HAP-1 (cell line): ENCODE measurements at regions not wholly inside any gene's neighbourhood (a gene's known extent, or its start where the extent isn't known, plus 50 kb on each side); places are given as distances from the start of the nearest gene placed in this dataset.
"Not testable (repeated sequence)": the region's sequence is repeated elsewhere in the genome, so short reads cannot be mapped to it uniquely, and the experiment has no call there.

Source experiments
- DNase-seq, 2 experiments: peaks; one replicate each; pipeline ENCODE4 v3.0.0-alpha.2; 2016 to 2020; ENCODE audit warnings: low spot score in 2 of 2
- H3K27me3 ChIP-seq: fragments of 250-450 bp; sonication (Bioruptor Pico); 2 replicates; pipeline ENCODE4 v1.5.1; 2020; ENCODE audit warnings: low read depth, mild to moderate bottlenecking, moderate library complexity
- H3K36me3 ChIP-seq: fragments of 250-450 bp; sonication (Bioruptor Pico); replicated peaks from 2 replicates; pipeline ENCODE4 v1.5.1; 2020; ENCODE audit warnings: mild to moderate bottlenecking
- H3K4me1 ChIP-seq: fragments of 250-450 bp; sonication (Bioruptor Pico); 2 replicates; pipeline ENCODE4 v1.5.1; 2020; ENCODE audit warnings: mild to moderate bottlenecking
- H3K4me3 ChIP-seq: fragments of 250-450 bp; sonication (Bioruptor Pico); 2 replicates; pipeline ENCODE4 v1.5.1; 2020; ENCODE audit warnings: mild to moderate bottlenecking, moderate library complexity
- H3K9me3 ChIP-seq: fragments of 250-450 bp; sonication (Bioruptor Pico); 2 replicates; pipeline ENCODE4 v1.5.1; 2020; ENCODE audit warnings: mild to moderate bottlenecking, moderate library complexity
- in situ Hi-C: fragments of 300-500 bp; cut with MboI; formaldehyde crosslinking; loops from 3 replicates; pipeline ENCODE4 v1.14.3; 2020; ENCODE audit warnings: low sequenced_read_pairs, inconsistent platforms, mixed read lengths

- Histone ChIP-seq H3K4me3 (no peak overlapping the region), H3K4me1 (peaks cover 8% of the 10 kb centered on the region), H3K36me3 (no peaks in the 10 kb centered on the region), H3K27me3 (no peaks in the 10 kb centered on the region), H3K9me3 (no peaks in the 10 kb centered on the region)
- in situ Hi-C loops, result no loop called here
- no peak for DNase-seq
Observed at GRCh38 chr3:125645616-125646015, 50.3 kb upstream of the OSBPL11 start.

GRCh38 chr3:125646581-125646980 is 51.3 kb upstream of the OSBPL11 start:
- peaks cover 8% of the 10 kb centered on the region for H3K4me1 ChIP-seq
- H3K9me3 ChIP-seq, result no peaks in the 10 kb centered on the region
- DNase-seq, result no peak
- no peak overlapping the region for H3K4me3 ChIP-seq
- in situ Hi-C loops, result no loop called here
- H3K27me3 ChIP-seq, result no peaks in the 10 kb centered on the region
- H3K36me3 ChIP-seq, result no peaks in the 10 kb centered on the region

DNA sequence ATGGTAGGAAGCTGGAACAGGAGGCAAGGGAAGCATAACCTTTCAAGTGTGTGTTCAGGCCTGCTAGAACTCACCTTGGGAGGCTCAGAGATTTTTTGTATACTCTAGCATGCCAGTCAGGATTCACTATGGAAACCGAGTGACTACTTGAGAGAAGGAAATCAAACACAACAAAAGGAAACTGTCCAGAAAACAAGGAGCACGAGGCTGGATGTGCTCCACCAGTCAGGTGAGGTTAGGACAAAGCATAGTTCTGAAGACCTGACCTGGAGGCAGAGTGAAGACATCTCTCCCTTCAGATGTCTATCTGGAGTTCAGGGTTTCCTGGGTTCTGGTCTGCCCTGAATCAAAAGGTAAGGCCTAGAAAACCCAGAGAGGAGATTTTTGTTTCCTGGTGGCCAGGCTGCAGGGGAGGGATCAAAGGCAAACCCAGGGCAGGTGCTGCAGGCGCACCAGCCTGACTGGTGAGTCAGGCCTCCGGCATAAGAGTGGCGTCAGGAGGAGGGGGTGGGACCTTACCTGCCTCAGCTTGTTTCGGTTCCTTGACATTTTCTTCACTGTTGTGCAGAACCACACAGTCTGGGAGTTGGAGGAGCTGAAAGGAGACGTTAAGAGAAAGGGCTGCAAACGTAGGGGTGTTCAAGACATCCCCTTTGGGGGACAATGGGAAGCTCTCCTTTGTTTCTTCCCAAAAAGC is 52.2 kb upstream of the OSBPL11 start:
- DNase-seq, result no peak

GRCh38 chr3:125651244-125651643 is 55.9 kb upstream of the OSBPL11 start:
- DNase-seq, result no peak
- Histone ChIP-seq H3K4me1 (no peaks in the 10 kb centered on the region), H3K27me3 (no peaks in the 10 kb centered on the region), H3K4me3 (no peak overlapping the region), H3K36me3 (no peaks in the 10 kb centered on the region), H3K9me3 (no peaks in the 10 kb centered on the region)
- in situ Hi-C loops, result no loop called here

More for the DNA sequence above, 52.2 kb upstream of the OSBPL11 start:
- in situ Hi-C loops, result no loop called here
- Histone ChIP-seq H3K9me3 (no peaks in the 10 kb centered on the region), H3K4me1 (peaks cover 8% of the 10 kb centered on the region), H3K27me3 (no peaks in the 10 kb centered on the region), H3K4me3 (no peak overlapping the region), H3K36me3 (no peaks in the 10 kb centered on the region)

GRCh38 chr3:125652349-125652748 is 57.1 kb upstream of the OSBPL11 start:
- Histone ChIP-seq H3K36me3 (no peaks in the 10 kb centered on the region), H3K4me1 (no peaks in the 10 kb centered on the region), H3K27me3 (no peaks in the 10 kb centered on the region), H3K4me3 (no peak overlapping the region), H3K9me3 (no peaks in the 10 kb centered on the region)
- in situ Hi-C loops, result no loop called here
- DNase-seq, result no peak

- no peaks in the 10 kb centered on the region for H3K4me1 ChIP-seq
- H3K9me3 ChIP-seq, result no peaks in the 10 kb centered on the region
- DNase-seq, result no peak
- H3K27me3 ChIP-seq, result no peaks in the 10 kb centered on the region
- H3K4me3 ChIP-seq, result no peak overlapping the region
- in situ Hi-C loops, result no loop called here
- H3K36me3 ChIP-seq, result no peaks in the 10 kb centered on the region
Observed at GRCh38 chr3:125654526-125654925, 59.2 kb upstream of the OSBPL11 start.

GRCh38 chr3:125662675-125663074 is 67.4 kb upstream of the OSBPL11 start:
- Histone ChIP-seq H3K4me1 (no peaks in the 10 kb centered on the region), H3K4me3 (no peak overlapping the region), H3K36me3 (no peaks in the 10 kb centered on the region), H3K9me3 (no peaks in the 10 kb centered on the region), H3K27me3 (no peaks in the 10 kb centered on the region)
- in situ Hi-C loops, result no loop called here
- no peak for DNase-seq

- Histone ChIP-seq H3K27me3 (no peaks in the 10 kb centered on the region), H3K9me3 (no peaks in the 10 kb centered on the region), H3K4me3 (no peak overlapping the region), H3K36me3 (no peaks in the 10 kb centered on the region), H3K4me1 (peaks cover 8% of the 10 kb centered on the region)
- in situ Hi-C loops, result no loop called here
- DNase-seq, result peak in 1 of 2 experiments; percentile 55
Observed at GRCh38 chr3:125670352-125670751, 75.1 kb upstream of the OSBPL11 start.

DNA sequence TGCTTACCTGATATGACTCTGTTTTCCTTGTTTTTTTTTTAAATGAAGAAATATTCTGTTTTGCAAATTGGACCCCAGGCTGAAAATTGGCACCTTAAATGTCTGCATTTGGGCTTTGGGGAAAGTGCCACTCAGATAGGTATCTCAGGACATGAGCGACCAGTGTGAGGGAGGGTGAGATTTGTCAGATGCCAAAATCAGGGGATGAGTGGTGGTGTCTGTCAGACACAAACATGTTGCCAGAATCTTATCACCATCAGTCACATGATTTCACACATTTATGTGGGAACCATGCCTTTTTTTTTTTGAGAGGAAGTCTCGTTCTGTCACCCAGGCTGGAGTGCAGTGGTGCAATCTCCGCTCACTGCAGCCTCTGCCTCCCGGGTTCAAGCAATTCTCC is 75.6 kb upstream of the OSBPL11 start:
- Histone ChIP-seq H3K4me3 (no peak overlapping the region), H3K36me3 (no peaks in the 10 kb centered on the region), H3K4me1 (peaks cover 8% of the 10 kb centered on the region), H3K9me3 (no peaks in the 10 kb centered on the region), H3K27me3 (no peaks in the 10 kb centered on the region)
- no peak for DNase-seq
- in situ Hi-C loops, result no loop called here

DNA sequence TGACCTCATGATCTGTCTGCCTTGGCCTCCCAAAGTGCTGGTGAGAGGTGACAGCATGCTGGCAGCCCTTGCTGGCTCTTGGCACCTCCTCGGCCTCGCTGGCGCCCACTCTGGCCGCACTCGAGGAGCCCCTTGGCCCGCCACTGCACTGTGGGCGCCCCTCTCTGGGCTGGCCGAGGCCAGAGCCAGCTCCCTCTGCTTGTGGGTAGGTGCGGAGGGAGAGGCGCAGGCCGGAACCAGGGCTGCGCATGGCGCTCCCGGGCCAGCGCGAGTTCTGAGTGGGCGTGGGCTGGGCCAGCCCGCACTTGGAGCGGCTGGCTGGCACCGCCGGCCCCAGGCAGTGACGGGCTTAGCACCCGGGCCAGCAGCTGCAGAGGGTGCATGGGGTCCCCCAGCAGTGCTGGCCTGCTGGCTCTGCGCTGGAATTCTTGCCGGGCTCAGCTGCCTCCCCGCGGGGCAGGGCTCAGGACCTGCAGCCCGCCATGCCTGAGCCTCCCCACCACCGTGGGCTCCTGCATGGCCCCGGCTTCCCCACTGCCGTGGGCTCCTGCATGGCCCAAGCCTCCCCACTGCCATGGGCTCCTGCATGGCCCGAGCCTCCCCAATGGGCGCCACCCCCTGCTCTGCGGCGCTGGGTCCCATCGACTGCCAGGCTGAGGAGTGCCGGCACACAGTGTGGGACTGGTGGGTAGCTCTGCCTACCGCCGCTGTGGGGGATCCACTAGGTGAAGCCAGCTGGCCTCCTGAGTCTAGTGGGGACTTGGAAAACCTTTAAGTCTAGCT is 76.4 kb upstream of the OSBPL11 start:
- no peak overlapping the region for H3K4me3 ChIP-seq
- in situ Hi-C loops, result no loop called here
- no peaks in the 10 kb centered on the region for H3K36me3 ChIP-seq
- no peak for DNase-seq
- no peaks in the 10 kb centered on the region for H3K27me3 ChIP-seq
- no peaks in the 10 kb centered on the region for H3K9me3 ChIP-seq
- H3K4me1 ChIP-seq, result peaks cover 8% of the 10 kb centered on the region

DNA sequence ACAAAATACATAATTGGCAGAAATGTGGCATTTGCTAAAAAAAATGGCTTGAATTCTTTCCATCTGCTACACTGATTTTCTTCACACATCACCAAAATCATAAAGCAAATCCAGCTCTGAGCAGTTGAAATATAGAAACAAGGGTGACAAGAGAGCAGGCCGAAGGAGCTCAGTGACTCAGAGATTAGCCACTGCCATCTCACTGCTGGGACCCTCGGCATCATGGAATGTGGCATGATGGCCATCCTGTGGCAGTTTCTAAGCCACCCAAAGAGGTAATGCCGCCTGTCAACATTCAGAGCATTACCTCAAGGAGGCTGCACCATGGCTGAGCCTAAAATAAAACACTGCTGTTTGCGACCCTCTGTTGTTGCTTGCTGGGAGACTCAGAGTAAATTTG is 80.5 kb upstream of the OSBPL11 start:
- no peaks in the 10 kb centered on the region; the same call in 1 of the 2 replicates for H3K4me1 ChIP-seq
- no peak overlapping the region for H3K4me3 ChIP-seq
- no peaks in the 10 kb centered on the region for H3K27me3 ChIP-seq
- DNase-seq, result no peak
- no peaks in the 10 kb centered on the region for H3K9me3 ChIP-seq
- in situ Hi-C loops, result no loop called here
- no peaks in the 10 kb centered on the region for H3K36me3 ChIP-seq

DNA sequence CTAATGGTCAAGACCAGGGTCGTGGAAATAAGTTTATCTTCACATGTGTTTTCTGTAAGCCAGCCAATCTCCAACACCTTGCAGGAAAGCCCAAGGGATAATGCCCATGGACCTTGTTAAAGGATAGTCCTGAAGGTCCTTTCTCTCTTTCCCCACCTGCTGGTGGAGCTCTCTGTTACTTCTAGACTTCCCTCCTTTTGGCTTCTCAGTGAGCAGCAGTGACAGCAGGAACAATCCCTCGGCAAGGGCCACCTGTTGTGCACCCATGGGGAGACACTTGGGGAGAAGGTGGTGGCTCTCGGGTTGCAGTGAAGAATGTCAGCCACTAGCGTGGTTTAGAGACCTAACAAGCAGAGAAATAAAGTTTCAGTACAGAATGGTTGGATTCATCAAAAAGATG is 84.0 kb upstream of the OSBPL11 start:
- Histone ChIP-seq H3K4me1 (no peaks in the 10 kb centered on the region), H3K36me3 (no peaks in the 10 kb centered on the region), H3K4me3 (no peak overlapping the region), H3K9me3 (no peaks in the 10 kb centered on the region), H3K27me3 (no peaks in the 10 kb centered on the region)
- in situ Hi-C loops, result no loop called here
- DNase-seq, result no peak

GRCh38 chr3:125681146-125681545 is 85.8 kb upstream of the OSBPL11 start:
- Histone ChIP-seq H3K27me3 (no peaks in the 10 kb centered on the region), H3K9me3 (no peaks in the 10 kb centered on the region), H3K4me3 (no peak overlapping the region), H3K36me3 (no peaks in the 10 kb centered on the region), H3K4me1 (no peaks in the 10 kb centered on the region)
- in situ Hi-C loops, result no loop called here
- DNase-seq, result no peak

GRCh38 chr3:125681906-125682305 is 86.6 kb upstream of the OSBPL11 start:
- H3K9me3 ChIP-seq, in situ Hi-C loops, H3K27me3 ChIP-seq, H3K4me3 ChIP-seq, H3K4me1 ChIP-seq, H3K36me3 ChIP-seq, DNase-seq: not testable (repeated sequence)
